ENCODE measurements at regions not wholly inside any gene's neighbourhood (a gene's known extent, or its start where the extent isn't known, plus 50 kb on each side); places are given as distances from the start of the nearest gene placed in this dataset.

- TF ChIP-seq EZH2 (IDR thresholded peaks at IDR 0.05; ENCODE audit: borderline replicate concordance) (no peak), CTCF (IDR thresholded peaks at IDR 0.05; ENCODE audit: poor library complexity) (no peak)
Measured at GRCh38 chr14:85123755-85124154, 406.2 kb upstream of the FLRT2 start.
